ENCODE measurements at regions not wholly inside any gene's neighbourhood (a gene's known extent, or its start where the extent isn't known, plus 50 kb on each side); places are given as distances from the start of the nearest gene placed in this dataset.

DNA sequence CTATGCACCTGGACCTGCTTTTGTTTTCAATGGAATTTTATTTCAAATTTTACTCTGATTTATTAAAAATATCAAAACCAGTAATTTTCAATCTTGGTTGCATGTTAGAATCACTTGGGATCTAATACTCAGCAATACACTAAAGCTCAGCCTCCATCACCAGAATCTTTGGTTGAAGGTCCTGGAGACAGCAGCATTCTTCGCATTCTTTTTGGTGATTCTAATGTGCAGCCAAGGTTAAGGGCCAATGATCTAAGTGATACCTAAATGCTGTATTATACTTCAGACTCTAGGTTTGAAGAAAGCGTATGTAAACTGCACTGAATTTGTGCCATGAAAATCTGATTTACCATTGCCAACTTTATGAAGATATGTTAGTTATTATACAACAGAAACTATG is 493.1 kb downstream of the XIRP2 start:
- TF ChIP-seq YY1 (IDR thresholded peaks at IDR 0.05): no peak
- TF ChIP-seq, protein P1, sequence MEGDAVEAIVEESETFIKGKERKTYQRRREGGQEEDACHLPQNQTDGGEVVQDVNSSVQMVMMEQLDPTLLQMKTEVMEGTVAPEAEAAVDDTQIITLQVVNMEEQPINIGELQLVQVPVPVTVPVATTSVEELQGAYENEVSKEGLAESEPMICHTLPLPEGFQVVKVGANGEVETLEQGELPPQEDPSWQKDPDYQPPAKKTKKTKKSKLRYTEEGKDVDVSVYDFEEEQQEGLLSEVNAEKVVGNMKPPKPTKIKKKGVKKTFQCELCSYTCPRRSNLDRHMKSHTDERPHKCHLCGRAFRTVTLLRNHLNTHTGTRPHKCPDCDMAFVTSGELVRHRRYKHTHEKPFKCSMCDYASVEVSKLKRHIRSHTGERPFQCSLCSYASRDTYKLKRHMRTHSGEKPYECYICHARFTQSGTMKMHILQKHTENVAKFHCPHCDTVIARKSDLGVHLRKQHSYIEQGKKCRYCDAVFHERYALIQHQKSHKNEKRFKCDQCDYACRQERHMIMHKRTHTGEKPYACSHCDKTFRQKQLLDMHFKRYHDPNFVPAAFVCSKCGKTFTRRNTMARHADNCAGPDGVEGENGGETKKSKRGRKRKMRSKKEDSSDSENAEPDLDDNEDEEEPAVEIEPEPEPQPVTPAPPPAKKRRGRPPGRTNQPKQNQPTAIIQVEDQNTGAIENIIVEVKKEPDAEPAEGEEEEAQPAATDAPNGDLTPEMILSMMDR (IDR thresholded peaks at IDR 0.05; ENCODE audit: low read depth, low read length, missing input control): no peak
- TF ChIP-seq GABPA (IDR thresholded peaks at IDR 0.05 in 1 of 2, conservative IDR thresholded peaks at IDR 0.05 in 1 of 2): no peak
- no peak for TF ChIP-seq RXRA (IDR thresholded peaks at IDR 0.05)
- TF ChIP-seq TAF1 (conservative IDR thresholded peaks at IDR 0.05): no peak
- no peak for TF ChIP-seq RAD21 (IDR thresholded peaks at IDR 0.05)
- TF ChIP-seq HNF4A (conservative IDR thresholded peaks at IDR 0.05): no peak
- no peak for TF ChIP-seq SP1 (IDR thresholded peaks at IDR 0.05)
- TF ChIP-seq, protein P2, sequence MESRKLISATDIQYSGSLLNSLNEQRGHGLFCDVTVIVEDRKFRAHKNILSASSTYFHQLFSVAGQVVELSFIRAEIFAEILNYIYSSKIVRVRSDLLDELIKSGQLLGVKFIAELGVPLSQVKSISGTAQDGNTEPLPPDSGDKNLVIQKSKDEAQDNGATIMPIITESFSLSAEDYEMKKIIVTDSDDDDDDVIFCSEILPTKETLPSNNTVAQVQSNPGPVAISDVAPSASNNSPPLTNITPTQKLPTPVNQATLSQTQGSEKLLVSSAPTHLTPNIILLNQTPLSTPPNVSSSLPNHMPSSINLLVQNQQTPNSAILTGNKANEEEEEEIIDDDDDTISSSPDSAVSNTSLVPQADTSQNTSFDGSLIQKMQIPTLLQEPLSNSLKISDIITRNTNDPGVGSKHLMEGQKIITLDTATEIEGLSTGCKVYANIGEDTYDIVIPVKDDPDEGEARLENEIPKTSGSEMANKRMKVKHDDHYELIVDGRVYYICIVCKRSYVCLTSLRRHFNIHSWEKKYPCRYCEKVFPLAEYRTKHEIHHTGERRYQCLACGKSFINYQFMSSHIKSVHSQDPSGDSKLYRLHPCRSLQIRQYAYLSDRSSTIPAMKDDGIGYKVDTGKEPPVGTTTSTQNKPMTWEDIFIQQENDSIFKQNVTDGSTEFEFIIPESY (IDR thresholded peaks at IDR 0.05): no peak
- TF ChIP-seq JUND (IDR thresholded peaks at IDR 0.05): no peak
- TF ChIP-seq, protein P3, sequence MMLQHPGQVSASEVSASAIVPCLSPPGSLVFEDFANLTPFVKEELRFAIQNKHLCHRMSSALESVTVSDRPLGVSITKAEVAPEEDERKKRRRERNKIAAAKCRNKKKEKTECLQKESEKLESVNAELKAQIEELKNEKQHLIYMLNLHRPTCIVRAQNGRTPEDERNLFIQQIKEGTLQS (IDR thresholded peaks at IDR 0.05): no peak
- no peak for TF ChIP-seq EGR1 (IDR thresholded peaks at IDR 0.05; ENCODE audit: low read depth in 2 of 2)
- TF ChIP-seq, protein P4, sequence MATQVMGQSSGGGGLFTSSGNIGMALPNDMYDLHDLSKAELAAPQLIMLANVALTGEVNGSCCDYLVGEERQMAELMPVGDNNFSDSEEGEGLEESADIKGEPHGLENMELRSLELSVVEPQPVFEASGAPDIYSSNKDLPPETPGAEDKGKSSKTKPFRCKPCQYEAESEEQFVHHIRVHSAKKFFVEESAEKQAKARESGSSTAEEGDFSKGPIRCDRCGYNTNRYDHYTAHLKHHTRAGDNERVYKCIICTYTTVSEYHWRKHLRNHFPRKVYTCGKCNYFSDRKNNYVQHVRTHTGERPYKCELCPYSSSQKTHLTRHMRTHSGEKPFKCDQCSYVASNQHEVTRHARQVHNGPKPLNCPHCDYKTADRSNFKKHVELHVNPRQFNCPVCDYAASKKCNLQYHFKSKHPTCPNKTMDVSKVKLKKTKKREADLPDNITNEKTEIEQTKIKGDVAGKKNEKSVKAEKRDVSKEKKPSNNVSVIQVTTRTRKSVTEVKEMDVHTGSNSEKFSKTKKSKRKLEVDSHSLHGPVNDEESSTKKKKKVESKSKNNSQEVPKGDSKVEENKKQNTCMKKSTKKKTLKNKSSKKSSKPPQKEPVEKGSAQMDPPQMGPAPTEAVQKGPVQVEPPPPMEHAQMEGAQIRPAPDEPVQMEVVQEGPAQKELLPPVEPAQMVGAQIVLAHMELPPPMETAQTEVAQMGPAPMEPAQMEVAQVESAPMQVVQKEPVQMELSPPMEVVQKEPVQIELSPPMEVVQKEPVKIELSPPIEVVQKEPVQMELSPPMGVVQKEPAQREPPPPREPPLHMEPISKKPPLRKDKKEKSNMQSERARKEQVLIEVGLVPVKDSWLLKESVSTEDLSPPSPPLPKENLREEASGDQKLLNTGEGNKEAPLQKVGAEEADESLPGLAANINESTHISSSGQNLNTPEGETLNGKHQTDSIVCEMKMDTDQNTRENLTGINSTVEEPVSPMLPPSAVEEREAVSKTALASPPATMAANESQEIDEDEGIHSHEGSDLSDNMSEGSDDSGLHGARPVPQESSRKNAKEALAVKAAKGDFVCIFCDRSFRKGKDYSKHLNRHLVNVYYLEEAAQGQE (IDR thresholded peaks at IDR 0.05): no peak
- TF ChIP-seq FOXA2 (IDR thresholded peaks at IDR 0.05): no peak
